IMR-90 (cell line): ENCODE measurements at regions not wholly inside any gene's neighbourhood (a gene's known extent, or its start where the extent isn't known, plus 50 kb on each side); places are given as distances from the start of the nearest gene placed in this dataset.

Source experiments
- ATAC-seq: fragments of 200-7000 bp; cut with Tn5 transposase; 2 replicates; pipeline ENCODE4 v1.9.1; 2020; ENCODE audit warnings: low read depth, mild to moderate bottlenecking, moderate library complexity
- BruUV-seq: library from RNA; stranded (reverse); fragments of 400-500 nt; replicated peaks from 2 replicates; lab custom pipeline; 2021; lab: Mats Ljungman, UMichigan
- CTCF ChIA-PET: fragments of 300-600 bp; formaldehyde crosslinking; extraction: SDS; loops from one replicate; lab custom pipeline; 2021; ENCODE audit warnings: antibody characterized with exemption; lab: Yijun Ruan, JAX
- POLR2A ChIA-PET: fragments of 300-600 bp; sonication (Branson Sonifier 250); formaldehyde crosslinking; loops from one replicate; lab custom pipeline; 2022; ENCODE audit warnings: antibody characterized with exemption; ENCODE audit not compliant: unreplicated experiment; lab: Charles Lee
- DNase-seq: peaks from one replicate; pipeline ENCODE4 v3.0.0; 2013
- H2AFZ ChIP-seq: replicated peaks from 2 replicates; pipeline ENCODE3; 2013; ENCODE audit warnings: low read length, mild to moderate bottlenecking; ENCODE audit not compliant: poor library complexity
- H2AK5ac ChIP-seq: 2 replicates; pipeline ENCODE4 v1.6.1; 2013; ENCODE audit warnings: low read depth, low read length, inconsistent platforms
- H2AK9ac ChIP-seq: replicated peaks from 2 replicates; pipeline ENCODE3; 2013; ENCODE audit warnings: mild to moderate bottlenecking, low read depth, low read length, moderate library complexity; ENCODE audit not compliant: poor library complexity
- H2BK120ac ChIP-seq: 2 replicates; pipeline ENCODE4 v1.6.1; 2013; ENCODE audit warnings: low read depth, low read length, inconsistent platforms
- H2BK15ac ChIP-seq: 3 replicates; pipeline ENCODE4 v1.6.1; 2013; ENCODE audit warnings: low read depth, low read length, inconsistent platforms
- H2BK20ac ChIP-seq: 2 replicates; pipeline ENCODE4 v1.6.1; 2013; ENCODE audit warnings: low read depth, mild to moderate bottlenecking, inconsistent platforms, low read length, moderate library complexity
- H2BK5ac ChIP-seq: 2 replicates; pipeline ENCODE4 v1.6.1; 2013; ENCODE audit warnings: mild to moderate bottlenecking, low read depth, low read length, inconsistent platforms; ENCODE audit not compliant: poor library complexity, severe bottlenecking
- H3K14ac ChIP-seq: replicated peaks from 2 replicates; pipeline ENCODE4 v1.6.1; 2013; ENCODE audit warnings: low read depth, low read length, inconsistent platforms
- H3K18ac ChIP-seq: 2 replicates; pipeline ENCODE4 v1.6.1; 2013; ENCODE audit warnings: low read depth, low read length, control low read depth
- H3K23ac ChIP-seq: 2 replicates; pipeline ENCODE4 v1.6.1; 2013; ENCODE audit warnings: low read depth, low read length, inconsistent platforms
- H3K27ac ChIP-seq: 2 replicates; pipeline ENCODE4 v1.5.1; 2013; ENCODE audit warnings: mild to moderate bottlenecking, control low read depth, low read length; ENCODE audit not compliant: insufficient read depth
- H3K27me3 ChIP-seq: 2 replicates; pipeline ENCODE4 v1.6.1; 2013; ENCODE audit warnings: low read length; ENCODE audit not compliant: control insufficient read depth, insufficient read depth
- H3K36me3 ChIP-seq: 2 replicates; pipeline ENCODE4 v1.6.1; 2013; ENCODE audit warnings: low read length, mixed read lengths; ENCODE audit not compliant: control insufficient read depth, insufficient read depth
- H3K4ac ChIP-seq: 2 replicates; pipeline ENCODE4 v1.6.1; 2013; ENCODE audit warnings: low read depth, low read length, inconsistent platforms
- H3K4me1 ChIP-seq: 2 replicates; pipeline ENCODE4 v1.6.1; 2013; ENCODE audit warnings: low read length, mixed read lengths; ENCODE audit not compliant: control insufficient read depth, insufficient read depth
- H3K4me2 ChIP-seq: 2 replicates; pipeline ENCODE4 v1.6.1; 2013; ENCODE audit warnings: low read depth, mild to moderate bottlenecking, control low read depth, low read length, moderate library complexity
- H3K4me3 ChIP-seq: 2 replicates; pipeline ENCODE4 v1.5.1; 2013; ENCODE audit warnings: low read depth, mild to moderate bottlenecking, control low read depth, low read length, moderate library complexity; ENCODE audit not compliant: insufficient read depth
- H3K56ac ChIP-seq: 2 replicates; pipeline ENCODE4 v1.6.1; 2013; ENCODE audit warnings: low read length, inconsistent platforms; ENCODE audit not compliant: insufficient read depth; ENCODE audit errors: extremely low read depth
- H3K79me1 ChIP-seq, 2 experiments: 2 replicates each; pipeline ENCODE4 v1.6.1; 2013; ENCODE audit warnings: low read length in 2 of 2, inconsistent platforms in 1 of 2, low read depth in 1 of 2
- H3K9ac ChIP-seq: 2 replicates; pipeline ENCODE4 v1.6.1; 2013; ENCODE audit warnings: low read depth, low read length, control low read depth
- H3K9me1 ChIP-seq: 2 replicates; pipeline ENCODE4 v1.6.1; 2013; ENCODE audit warnings: low read length, inconsistent platforms; ENCODE audit not compliant: insufficient read depth
- H3K9me3 ChIP-seq: 2 replicates; pipeline ENCODE4 v1.6.1; 2013; ENCODE audit warnings: low read length; ENCODE audit not compliant: control insufficient read depth, insufficient read depth
- H4K20me1 ChIP-seq: 2 replicates; pipeline ENCODE4 v1.6.1; 2013; ENCODE audit warnings: low read length, inconsistent platforms; ENCODE audit not compliant: insufficient read depth
- H4K5ac ChIP-seq: 2 replicates; pipeline ENCODE4 v1.6.1; 2013; ENCODE audit warnings: mild to moderate bottlenecking, low read depth, low read length, control low read depth
- H4K8ac ChIP-seq, 2 experiments: 2 replicates each; pipeline ENCODE4 v1.6.1; 2013; ENCODE audit warnings: low read depth in 2 of 2, low read length in 2 of 2, control low read depth in 1 of 2, inconsistent platforms in 1 of 2
- H4K91ac ChIP-seq: 2 replicates; pipeline ENCODE4 v1.6.1; 2013; ENCODE audit warnings: low read depth, low read length, inconsistent platforms; ENCODE audit not compliant: insufficient read depth
- BHLHE40 ChIP-seq: fragments of 150-350 bp; IDR thresholded peaks from 2 replicates; pipeline ENCODE4 v1.6.1; 2016; ENCODE audit warnings: mild to moderate bottlenecking, low read depth, low read length
- CEBPB ChIP-seq: IDR thresholded peaks from 2 replicates; pipeline ENCODE4 v1.6.1; 2012; ENCODE audit warnings: low read depth, low read length, improper control_type of control experiment
- CHD1 ChIP-seq: IDR thresholded peaks from 2 replicates; pipeline ENCODE4 v1.6.1; 2012; ENCODE audit warnings: low read depth, low read length, improper control_type of control experiment
- FOS ChIP-seq: fragments of 150-350 bp; IDR thresholded peaks from 2 replicates; pipeline ENCODE4 v1.6.1; 2016; ENCODE audit warnings: low read depth, low read length
- MAFK ChIP-seq: IDR thresholded peaks from 2 replicates; pipeline ENCODE4 v1.6.1; 2012; ENCODE audit warnings: low read depth, low read length, improper control_type of control experiment
- MAZ ChIP-seq: IDR thresholded peaks from 2 replicates; pipeline ENCODE4 v1.6.1; 2012; ENCODE audit warnings: low read depth, mild to moderate bottlenecking, low read length, improper control_type of control experiment, moderate library complexity, borderline replicate concordance
- MXI1 ChIP-seq: IDR thresholded peaks from 2 replicates; pipeline ENCODE4 v1.6.1; 2012; ENCODE audit warnings: low read depth, mild to moderate bottlenecking, low read length, moderate library complexity, borderline replicate concordance
- NFE2L2 ChIP-seq: fragments of 150-350 bp; IDR thresholded peaks from 2 replicates; pipeline ENCODE4 v1.6.1; 2016; ENCODE audit warnings: low read depth, mild to moderate bottlenecking, low read length
- POLR2A ChIP-seq: IDR thresholded peaks from 2 replicates; pipeline ENCODE4 v1.6.1; 2012; ENCODE audit warnings: mild to moderate bottlenecking, low read depth, low read length
- RCOR1 ChIP-seq: IDR thresholded peaks from 2 replicates; pipeline ENCODE4 v1.6.1; 2012; ENCODE audit warnings: mild to moderate bottlenecking, low read length, improper control_type of control experiment; ENCODE audit not compliant: insufficient replicate concordance
- RFX5 ChIP-seq: IDR thresholded peaks from 2 replicates; pipeline ENCODE4 v1.8.0; 2012; ENCODE audit warnings: low read depth, mild to moderate bottlenecking, low read length, moderate library complexity
- SMC3 ChIP-seq: fragments of 150-350 bp; IDR thresholded peaks from 2 replicates; pipeline ENCODE4 v1.6.1; 2016; ENCODE audit warnings: low read depth, mild to moderate bottlenecking, antibody characterized with exemption, low read length, moderate library complexity
- WGBS, 2 experiments: methylation state at CpG; one replicate each; pipeline versions ENCODE4 v1.1.5 to v1.1.7; 2013; ENCODE audit warnings: missing lambda C conversion rate in 2 of 2; ENCODE audit not compliant: insufficient read length in 1 of 2; ENCODE audit errors: extremely low coverage in 2 of 2; 5-methylcytosine and 5-hydroxymethylcytosine counted together
- dilution Hi-C: fragments of 300-500 bp; cut with HindIII; formaldehyde crosslinking; loops from one replicate; pipeline ENCODE4 v1.14.3; 2018; ENCODE audit warnings: low sequenced_read_pairs; ENCODE audit not compliant: unreplicated experiment
- in situ Hi-C: fragments of 300-500 bp; cut with MboI; formaldehyde crosslinking; loops from 3 replicates; pipeline ENCODE4 v1.14.3; 2019; ENCODE audit warnings: low sequenced_read_pairs, inconsistent platforms, mixed read lengths
- intact Hi-C: fragments of 100-400 bp; cut with micrococcal nuclease; formaldehyde crosslinking; loops from 2 replicates; pipeline ENCODE4 v1.10.0; 2022
- TF ChIP-seq, protein P1 (sequence below): fragments of 150-350 bp; IDR thresholded peaks from 2 replicates; pipeline ENCODE4 v1.6.1; 2016; ENCODE audit warnings: low read depth, mild to moderate bottlenecking, low read length, moderate library complexity, borderline replicate concordance
- TF ChIP-seq, protein P2 (sequence below): fragments of 150-350 bp; IDR thresholded peaks from 2 replicates; pipeline ENCODE4 v1.6.1; 2017; ENCODE audit warnings: mild to moderate bottlenecking, antibody characterized with exemption, low read length, low read depth
- TF ChIP-seq, protein P3 (sequence below): conservative IDR thresholded peaks from 2 replicates; pipeline ENCODE4 v1.5.1; 2012; ENCODE audit warnings: mild to moderate bottlenecking, low read depth, low read length, improper control_type of control experiment

DNA sequence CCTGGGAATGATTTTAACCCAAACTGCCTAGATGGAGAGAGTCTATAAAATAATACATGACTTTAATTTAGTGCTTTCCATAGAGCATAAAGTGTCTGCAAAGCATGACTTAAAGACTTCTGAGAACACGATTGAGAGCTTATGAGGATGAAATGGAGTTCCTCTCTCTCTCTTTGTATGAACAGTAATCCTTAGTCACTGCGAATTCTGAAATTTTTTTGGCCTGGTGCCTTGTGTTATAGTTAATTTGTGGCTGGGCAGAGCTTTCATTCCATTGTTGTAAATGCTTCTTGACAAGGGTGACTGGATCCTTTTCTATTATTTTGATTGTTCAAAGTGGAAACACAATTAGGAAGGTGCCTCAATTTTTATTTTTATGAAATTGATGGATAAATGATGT is 179.5 kb downstream of the CEP135 start:
- H3K56ac ChIP-seq: no peak overlapping the region
- POLR2A ChIA-PET: no interaction called here
- TF ChIP-seq FOS: no peak
- TF ChIP-seq MXI1: no peak
- no peak for TF ChIP-seq RFX5
- TF ChIP-seq BHLHE40: no peak
- TF ChIP-seq, protein P1, sequence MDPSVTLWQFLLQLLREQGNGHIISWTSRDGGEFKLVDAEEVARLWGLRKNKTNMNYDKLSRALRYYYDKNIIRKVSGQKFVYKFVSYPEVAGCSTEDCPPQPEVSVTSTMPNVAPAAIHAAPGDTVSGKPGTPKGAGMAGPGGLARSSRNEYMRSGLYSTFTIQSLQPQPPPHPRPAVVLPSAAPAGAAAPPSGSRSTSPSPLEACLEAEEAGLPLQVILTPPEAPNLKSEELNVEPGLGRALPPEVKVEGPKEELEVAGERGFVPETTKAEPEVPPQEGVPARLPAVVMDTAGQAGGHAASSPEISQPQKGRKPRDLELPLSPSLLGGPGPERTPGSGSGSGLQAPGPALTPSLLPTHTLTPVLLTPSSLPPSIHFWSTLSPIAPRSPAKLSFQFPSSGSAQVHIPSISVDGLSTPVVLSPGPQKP: no peak
- TF ChIP-seq CEBPB: no peak
- TF ChIP-seq NFE2L2: no peak
- no peak for TF ChIP-seq MAFK
- no peak for TF ChIP-seq SMC3
- TF ChIP-seq RCOR1: no peak
- TF ChIP-seq CHD1: no peak
- TF ChIP-seq, protein P2, sequence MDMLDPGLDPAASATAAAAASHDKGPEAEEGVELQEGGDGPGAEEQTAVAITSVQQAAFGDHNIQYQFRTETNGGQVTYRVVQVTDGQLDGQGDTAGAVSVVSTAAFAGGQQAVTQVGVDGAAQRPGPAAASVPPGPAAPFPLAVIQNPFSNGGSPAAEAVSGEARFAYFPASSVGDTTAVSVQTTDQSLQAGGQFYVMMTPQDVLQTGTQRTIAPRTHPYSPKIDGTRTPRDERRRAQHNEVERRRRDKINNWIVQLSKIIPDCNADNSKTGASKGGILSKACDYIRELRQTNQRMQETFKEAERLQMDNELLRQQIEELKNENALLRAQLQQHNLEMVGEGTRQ: no peak
- TF ChIP-seq MAZ: no peak
- no peak for TF ChIP-seq POLR2A
- TF ChIP-seq, protein P3, sequence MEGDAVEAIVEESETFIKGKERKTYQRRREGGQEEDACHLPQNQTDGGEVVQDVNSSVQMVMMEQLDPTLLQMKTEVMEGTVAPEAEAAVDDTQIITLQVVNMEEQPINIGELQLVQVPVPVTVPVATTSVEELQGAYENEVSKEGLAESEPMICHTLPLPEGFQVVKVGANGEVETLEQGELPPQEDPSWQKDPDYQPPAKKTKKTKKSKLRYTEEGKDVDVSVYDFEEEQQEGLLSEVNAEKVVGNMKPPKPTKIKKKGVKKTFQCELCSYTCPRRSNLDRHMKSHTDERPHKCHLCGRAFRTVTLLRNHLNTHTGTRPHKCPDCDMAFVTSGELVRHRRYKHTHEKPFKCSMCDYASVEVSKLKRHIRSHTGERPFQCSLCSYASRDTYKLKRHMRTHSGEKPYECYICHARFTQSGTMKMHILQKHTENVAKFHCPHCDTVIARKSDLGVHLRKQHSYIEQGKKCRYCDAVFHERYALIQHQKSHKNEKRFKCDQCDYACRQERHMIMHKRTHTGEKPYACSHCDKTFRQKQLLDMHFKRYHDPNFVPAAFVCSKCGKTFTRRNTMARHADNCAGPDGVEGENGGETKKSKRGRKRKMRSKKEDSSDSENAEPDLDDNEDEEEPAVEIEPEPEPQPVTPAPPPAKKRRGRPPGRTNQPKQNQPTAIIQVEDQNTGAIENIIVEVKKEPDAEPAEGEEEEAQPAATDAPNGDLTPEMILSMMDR: no peak
- WGBS, 2 experiments: no CpG with 5 or more reads among the region's 2 CpGs
- no peak overlapping the region for H2AFZ ChIP-seq
- ATAC-seq (no peak), DNase-seq (peak; percentile 28)
- dilution Hi-C loops (no loop called here), in situ Hi-C loops (no loop called here), intact Hi-C loops (no loop called here)
- no peak overlapping the region for H2AK5ac ChIP-seq
- H3K9me1 ChIP-seq: no peaks in the 10 kb centered on the region
- H4K91ac ChIP-seq: no peak overlapping the region
- H3K27ac ChIP-seq: no peak overlapping the region
- no peak overlapping the region for H3K14ac ChIP-seq
- no peak overlapping the region for H2BK15ac ChIP-seq
- no peaks in the 10 kb centered on the region for H3K36me3 ChIP-seq
- H2AK9ac ChIP-seq: no peak overlapping the region
- no peak overlapping the region for H2BK120ac ChIP-seq
- H4K8ac ChIP-seq: no peak overlapping the region
- no peak overlapping the region for H2BK20ac ChIP-seq
- no peaks in the 10 kb centered on the region for H3K79me1 ChIP-seq
- H3K4me1 ChIP-seq: no peaks in the 10 kb centered on the region; the same call in 1 of the 2 replicates
- H3K4me3 ChIP-seq: no peak overlapping the region
- H3K9ac ChIP-seq: no peak overlapping the region
- no peaks in the 10 kb centered on the region for H4K20me1 ChIP-seq
- H3K18ac ChIP-seq: no peak overlapping the region
- H3K23ac ChIP-seq: no peak overlapping the region
- CTCF ChIA-PET: no interaction called here
- no peak overlapping the region for H3K4ac ChIP-seq
- H2BK5ac ChIP-seq: no peak overlapping the region
- no peak overlapping the region for H3K4me2 ChIP-seq
- H4K5ac ChIP-seq: no peak overlapping the region
- no TSS peak for BruUV-seq
- no peaks in the 10 kb centered on the region for H3K27me3 ChIP-seq
- H3K9me3 ChIP-seq: no peaks in the 10 kb centered on the region
